ENCODE measurements at regions not wholly inside any gene's neighbourhood (a gene's known extent, or its start where the extent isn't known, plus 50 kb on each side); places are given as distances from the start of the nearest gene placed in this dataset.
"Not testable (repeated sequence)": the region's sequence is repeated elsewhere in the genome, so short reads cannot be mapped to it uniquely, and the experiment has no call there.

DNA sequence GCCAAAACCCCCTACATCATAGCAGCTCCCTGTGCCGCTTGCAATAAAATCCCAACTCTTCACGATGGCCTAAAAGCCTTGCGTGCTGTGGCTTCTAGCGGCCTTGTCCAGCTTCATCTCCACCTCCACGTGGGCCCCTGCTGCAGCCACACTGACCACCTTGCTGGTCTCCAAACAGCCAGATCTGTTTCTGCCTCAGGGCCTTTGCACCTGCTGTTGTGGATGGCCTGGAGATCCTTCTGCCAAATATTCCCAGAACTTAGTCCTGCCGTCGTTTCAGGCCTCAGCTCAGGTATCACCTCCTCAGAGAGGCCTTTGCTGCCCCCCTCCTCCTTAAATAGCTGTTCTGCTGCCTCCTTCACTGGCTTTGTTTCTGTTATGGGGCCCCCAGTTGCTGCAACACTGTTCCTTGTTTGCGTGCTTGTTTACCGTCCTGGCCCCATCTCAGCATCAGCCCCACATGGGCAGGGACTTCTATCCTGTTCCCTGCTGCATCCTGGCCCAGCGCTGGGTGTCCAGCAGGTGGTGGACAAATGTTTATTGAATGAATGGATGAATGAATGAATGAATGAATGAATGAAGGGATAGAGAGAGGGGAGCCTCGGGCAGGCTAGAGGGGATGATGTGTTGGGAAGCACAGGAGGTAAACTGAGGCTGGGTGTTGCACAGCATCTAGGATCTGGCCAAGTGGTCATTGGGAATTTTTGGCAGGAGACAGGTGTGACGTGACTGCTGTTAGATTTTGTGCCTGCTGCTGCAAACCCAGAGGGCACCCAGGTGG lies 171.0 kb upstream of the GSE1 start:
- H3K9me3 Mint-ChIP-seq (ENCODE audit: low read depth) = no peaks in the 10 kb centered on the region
- H3K36me3 Mint-ChIP-seq = no peaks in the 10 kb centered on the region
- DNase-seq (no peak), ATAC-seq (no peak)
- H3K27ac Mint-ChIP-seq = no peak overlapping the region
- H3K27me3 Mint-ChIP-seq = no peaks in the 10 kb centered on the region
- H3K4me3 Mint-ChIP-seq = no peak overlapping the region
- CTCF ChIA-PET = interaction anchor here (0.8 to 1.9 kb wide), 4 partner anchors 21 to 174 kb away, joined by 3 to 13 read pairs (median 5); no protein-coding TSS in a partner anchor
- H3K4me1 Mint-ChIP-seq = no peaks in the 10 kb centered on the region

DNA sequence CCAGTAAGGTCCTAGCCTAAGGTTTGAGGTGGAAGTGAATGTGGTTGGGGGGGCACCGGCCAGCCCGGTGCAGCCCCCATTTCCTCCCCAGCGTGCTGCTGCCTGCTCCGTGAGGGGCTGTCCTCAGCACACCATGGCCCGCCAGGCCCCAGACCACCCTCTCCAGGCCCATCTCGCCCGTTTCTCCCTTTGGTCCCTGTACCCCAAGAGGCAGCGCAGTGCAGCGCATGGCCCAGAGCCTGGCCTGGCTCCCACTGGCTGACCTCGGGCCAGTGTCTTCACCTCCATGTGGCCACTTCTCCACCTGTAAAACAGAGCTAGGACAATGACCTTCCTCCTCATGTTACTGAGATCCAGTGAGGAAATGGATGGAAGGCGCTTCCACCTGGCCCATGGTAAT lies 170.0 kb upstream of the GSE1 start:
- Mint-ChIP-seq H3K27ac (no peak overlapping the region), H3K9me3 (ENCODE audit: low read depth) (no peaks in the 10 kb centered on the region), H3K4me1 (peaks cover under 1% of the 10 kb centered on the region), H3K36me3 (no peaks in the 10 kb centered on the region), H3K4me3 (no peak overlapping the region), H3K27me3 (no peaks in the 10 kb centered on the region)
- no peak for DNase-seq
- CTCF ChIA-PET = interaction anchor here (1.6 kb wide), 1 partner anchor 27 kb away, joined by 5 read pairs; no protein-coding TSS in a partner anchor
- no peak for ATAC-seq

DNA sequence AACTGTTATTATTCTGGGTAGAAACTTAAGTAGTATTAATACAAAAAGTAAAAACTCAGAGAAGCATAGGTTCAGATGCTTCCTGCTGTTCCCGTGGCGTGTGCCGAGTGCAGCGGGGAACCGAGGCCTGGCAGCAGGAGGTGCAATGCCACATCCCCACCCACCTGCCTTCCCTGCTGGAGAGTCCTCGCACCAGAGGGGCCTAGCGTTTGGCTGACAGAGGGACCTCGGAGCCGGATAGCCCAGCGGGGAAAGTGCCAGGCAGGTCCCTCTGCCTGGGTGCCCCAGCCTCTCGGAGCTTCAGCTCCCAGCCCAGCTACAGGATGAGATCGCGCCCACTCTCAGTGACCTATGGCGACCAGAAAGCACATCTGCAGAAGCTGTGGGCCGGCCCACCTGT lies 169.6 kb upstream of the GSE1 start:
- H3K9me3 Mint-ChIP-seq (ENCODE audit: low read depth) = no peaks in the 10 kb centered on the region
- no peaks in the 10 kb centered on the region for H3K27me3 Mint-ChIP-seq
- DNase-seq = no peak
- peaks cover 5% of the 10 kb centered on the region for H3K4me1 Mint-ChIP-seq
- ATAC-seq = no peak
- H3K27ac Mint-ChIP-seq = no peak overlapping the region
- H3K36me3 Mint-ChIP-seq = no peaks in the 10 kb centered on the region
- H3K4me3 Mint-ChIP-seq = no peak overlapping the region
- CTCF ChIA-PET = interaction anchor here (1.6 kb wide), 1 partner anchor 27 kb away, joined by 5 read pairs; no protein-coding TSS in a partner anchor

DNA sequence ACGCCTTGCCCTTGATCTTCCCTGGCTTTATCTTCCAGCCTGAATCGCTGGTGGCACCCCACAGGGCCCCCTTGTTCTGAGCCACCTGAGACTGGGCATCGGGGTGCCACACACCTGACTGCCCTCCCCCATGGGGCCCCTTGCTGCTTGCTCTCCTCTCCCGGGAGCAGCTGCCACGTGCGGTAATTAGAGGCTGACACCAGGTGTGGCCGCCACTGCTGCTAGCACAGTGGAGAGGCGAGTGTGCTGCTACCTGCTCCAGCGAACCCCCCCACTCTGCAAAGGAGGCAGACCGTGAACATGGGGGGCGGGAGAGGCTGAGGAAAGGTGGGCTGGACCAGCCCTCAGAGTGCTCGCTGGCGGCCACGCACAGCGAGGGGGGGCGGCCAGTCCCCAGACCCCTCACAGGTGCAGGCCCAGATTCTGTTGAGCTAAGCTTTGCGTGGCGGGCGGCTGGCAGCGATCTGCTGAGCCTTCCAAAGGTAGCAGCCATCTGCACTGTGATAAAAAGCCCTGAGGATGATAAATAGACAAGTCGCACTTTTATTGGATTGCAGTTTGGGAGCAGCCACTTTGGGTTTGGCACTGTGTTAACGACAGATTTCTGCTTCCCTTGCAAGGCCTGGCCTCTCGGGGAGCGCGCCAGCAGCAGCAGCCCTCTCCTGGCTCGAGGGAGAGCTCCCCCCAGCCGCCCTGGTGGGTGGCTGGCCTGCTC lies 167.9 kb upstream of the GSE1 start:
- CTCF ChIA-PET = interaction anchor here (0.7 to 1.2 kb wide), 2 partner anchors 24 to 106 kb away, joined by 3 read pairs; no protein-coding TSS in a partner anchor
- ATAC-seq (no peak), DNase-seq (no peak)
- Mint-ChIP-seq H3K4me3 (no peak overlapping the region), H3K36me3 (no peaks in the 10 kb centered on the region), H3K27ac (no peak overlapping the region), H3K27me3 (no peaks in the 10 kb centered on the region), H3K9me3 (ENCODE audit: low read depth) (no peaks in the 10 kb centered on the region), H3K4me1 (peaks cover 15% of the 10 kb centered on the region)

DNA sequence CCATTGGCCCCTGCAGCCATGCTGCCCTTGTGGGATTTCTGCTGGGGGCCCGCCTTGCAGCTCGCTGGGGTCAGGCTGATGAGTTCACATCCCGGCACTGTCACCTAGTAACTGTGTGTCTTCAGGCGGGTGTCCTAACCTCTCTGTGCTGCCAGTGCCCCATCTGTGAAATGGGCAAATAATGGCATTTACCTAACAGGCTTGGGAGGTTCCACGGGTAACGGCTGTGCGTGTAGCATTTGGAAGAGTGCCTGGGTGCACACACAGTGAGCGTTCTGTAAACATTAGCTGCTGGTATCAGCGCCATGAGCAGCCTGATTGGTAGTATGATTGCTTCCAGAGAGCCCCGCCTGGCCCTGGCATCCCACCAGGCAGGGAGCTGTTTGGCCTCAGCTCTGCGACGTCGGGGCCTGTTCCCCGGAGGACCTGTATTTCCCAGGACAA lies 167.3 kb upstream of the GSE1 start:
- Mint-ChIP-seq H3K9me3 (ENCODE audit: low read depth) (no peaks in the 10 kb centered on the region), H3K27me3 (no peaks in the 10 kb centered on the region), H3K4me1 (peaks cover 15% of the 10 kb centered on the region), H3K4me3 (no peak overlapping the region), H3K27ac (no peak overlapping the region), H3K36me3 (no peaks in the 10 kb centered on the region)
- ATAC-seq (no peak), DNase-seq (no peak)
- CTCF ChIA-PET = interaction anchor here (0.7 to 1.2 kb wide), 2 partner anchors 25 to 105 kb away, joined by 3 read pairs; no protein-coding TSS in a partner anchor

DNA sequence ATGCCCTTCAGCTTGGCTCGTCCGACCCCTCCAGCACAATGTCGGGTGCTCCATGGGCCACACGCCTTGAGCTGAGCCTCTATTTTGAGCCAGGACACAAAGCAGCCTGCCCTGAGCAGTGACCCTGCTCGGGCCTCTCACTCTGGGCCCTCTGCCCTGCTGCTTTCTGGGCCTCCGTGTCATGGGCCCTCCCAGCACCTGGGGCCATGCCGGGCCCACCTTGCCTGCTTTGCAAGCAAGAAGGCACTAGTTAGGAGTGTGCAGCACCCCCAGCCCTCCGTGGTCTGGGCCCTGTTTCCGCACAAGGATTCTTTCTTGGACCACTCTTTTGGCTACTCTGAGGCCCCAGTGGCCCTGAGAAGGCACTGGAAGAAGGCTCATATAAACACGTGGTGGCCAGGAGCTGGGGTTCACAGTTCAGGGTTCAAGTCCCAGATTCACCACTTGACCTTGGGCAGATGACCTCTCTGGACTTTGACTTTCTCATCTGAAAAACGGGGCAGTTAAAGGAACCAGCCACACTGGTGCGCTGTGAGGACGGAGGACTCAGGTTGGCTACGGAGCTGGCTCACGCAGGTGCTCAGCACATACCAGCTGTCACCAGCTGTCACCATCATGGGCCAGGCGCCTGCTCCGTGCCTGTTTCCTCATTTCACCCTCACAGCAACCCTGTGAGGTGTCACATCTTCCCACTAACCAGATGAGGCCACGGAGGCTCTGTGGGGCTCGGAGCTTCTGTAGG lies 166.0 kb upstream of the GSE1 start:
- DNase-seq (no peak), ATAC-seq (no peak)
- H3K27me3 Mint-ChIP-seq = no peaks in the 10 kb centered on the region
- peaks cover 15% of the 10 kb centered on the region for H3K4me1 Mint-ChIP-seq
- CTCF ChIA-PET = interaction anchor here (0.8 to 2.4 kb wide), 3 partner anchors 19 to 163 kb away, joined by 3 to 11 read pairs (median 3); no protein-coding TSS in a partner anchor
- H3K27ac Mint-ChIP-seq = no peak overlapping the region
- H3K9me3 Mint-ChIP-seq (ENCODE audit: low read depth) = no peaks in the 10 kb centered on the region
- H3K4me3 Mint-ChIP-seq = no peak overlapping the region
- H3K36me3 Mint-ChIP-seq = no peaks in the 10 kb centered on the region

DNA sequence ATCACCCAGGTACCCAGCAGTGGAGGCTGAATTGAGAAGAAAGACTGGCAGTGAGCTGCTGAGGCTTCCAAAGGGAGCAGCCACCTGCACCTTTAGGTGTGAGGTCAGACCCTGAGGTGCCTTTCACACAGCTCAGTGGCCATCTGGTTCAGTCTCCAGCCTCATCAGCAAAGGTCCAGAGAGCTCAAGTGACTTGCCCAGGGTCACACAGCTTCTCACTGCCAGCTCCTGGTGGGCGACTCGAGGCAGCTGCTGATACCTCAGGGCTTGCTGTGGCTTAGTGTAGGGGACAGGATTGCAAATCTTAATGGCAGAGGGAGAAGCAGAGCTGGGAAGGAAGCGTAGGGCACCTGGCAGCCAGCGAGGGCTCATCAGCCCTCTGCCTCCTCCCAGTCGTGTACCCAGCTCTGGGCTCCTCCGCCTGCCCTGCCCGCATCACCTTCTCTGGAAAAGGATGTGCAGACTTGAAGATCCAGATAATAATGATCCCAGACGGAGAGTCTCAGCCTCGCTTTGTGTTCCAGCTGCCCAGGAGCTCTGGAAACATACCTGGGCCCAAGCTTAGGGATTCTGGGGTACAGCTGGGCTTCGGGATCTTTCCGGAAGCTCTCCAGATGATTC lies 165.3 kb upstream of the GSE1 start:
- Mint-ChIP-seq H3K4me1 (peaks cover 15% of the 10 kb centered on the region), H3K36me3 (no peaks in the 10 kb centered on the region), H3K9me3 (ENCODE audit: low read depth) (no peaks in the 10 kb centered on the region), H3K27me3 (no peaks in the 10 kb centered on the region), H3K4me3 (no peak overlapping the region), H3K27ac (no peak overlapping the region)
- CTCF ChIA-PET = interaction anchor here (0.8 to 2.4 kb wide), 3 partner anchors 18 to 162 kb away, joined by 3 to 11 read pairs (median 3); no protein-coding TSS in a partner anchor
- ATAC-seq = no peak
- no peak for DNase-seq

DNA sequence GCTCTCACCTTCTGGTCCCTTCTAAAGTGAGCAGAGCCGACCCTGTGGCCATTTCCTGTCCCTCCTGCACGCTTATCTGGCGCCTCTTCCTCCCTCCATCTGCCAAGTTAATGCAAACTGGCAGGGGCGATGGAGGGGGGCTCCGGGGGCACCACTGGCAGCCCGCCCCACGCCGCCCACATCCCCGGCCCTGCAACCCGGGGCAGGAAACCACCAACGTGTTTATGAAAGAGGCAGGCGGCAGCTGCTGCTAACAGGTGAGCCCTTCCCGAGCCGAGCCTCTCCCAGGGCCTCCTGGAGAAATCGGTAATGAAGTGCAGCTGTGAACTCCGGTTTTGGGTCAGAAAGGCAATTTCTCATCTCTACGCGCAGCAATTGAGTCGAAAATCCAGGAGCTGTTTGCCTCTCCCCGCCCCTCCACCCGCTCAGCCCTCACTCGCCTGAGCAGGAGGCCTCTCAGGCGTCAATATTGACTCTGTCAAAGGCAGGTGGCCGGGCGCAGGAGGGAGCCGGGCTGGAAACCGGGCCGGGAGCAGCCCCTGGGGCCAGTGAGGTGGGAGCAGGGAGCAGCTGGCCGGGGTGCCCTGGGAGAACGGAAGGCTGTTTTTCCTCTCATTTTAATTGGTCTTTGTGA lies 164.4 kb upstream of the GSE1 start:
- CTCF ChIA-PET = interaction anchor here (1.7 to 2.4 kb wide), 3 partner anchors 28 to 167 kb away, joined by 8 to 11 read pairs (median 9); no protein-coding TSS in a partner anchor
- H3K27me3 Mint-ChIP-seq = no peaks in the 10 kb centered on the region
- H3K4me3 Mint-ChIP-seq = no peak overlapping the region
- no peaks in the 10 kb centered on the region for H3K36me3 Mint-ChIP-seq
- peaks cover 15% of the 10 kb centered on the region for H3K4me1 Mint-ChIP-seq
- H3K9me3 Mint-ChIP-seq (ENCODE audit: low read depth) = no peaks in the 10 kb centered on the region
- peak; percentile 48 for DNase-seq
- peak; percentile 65 for ATAC-seq
- H3K27ac Mint-ChIP-seq = peak overlapping the region; percentile 24

DNA sequence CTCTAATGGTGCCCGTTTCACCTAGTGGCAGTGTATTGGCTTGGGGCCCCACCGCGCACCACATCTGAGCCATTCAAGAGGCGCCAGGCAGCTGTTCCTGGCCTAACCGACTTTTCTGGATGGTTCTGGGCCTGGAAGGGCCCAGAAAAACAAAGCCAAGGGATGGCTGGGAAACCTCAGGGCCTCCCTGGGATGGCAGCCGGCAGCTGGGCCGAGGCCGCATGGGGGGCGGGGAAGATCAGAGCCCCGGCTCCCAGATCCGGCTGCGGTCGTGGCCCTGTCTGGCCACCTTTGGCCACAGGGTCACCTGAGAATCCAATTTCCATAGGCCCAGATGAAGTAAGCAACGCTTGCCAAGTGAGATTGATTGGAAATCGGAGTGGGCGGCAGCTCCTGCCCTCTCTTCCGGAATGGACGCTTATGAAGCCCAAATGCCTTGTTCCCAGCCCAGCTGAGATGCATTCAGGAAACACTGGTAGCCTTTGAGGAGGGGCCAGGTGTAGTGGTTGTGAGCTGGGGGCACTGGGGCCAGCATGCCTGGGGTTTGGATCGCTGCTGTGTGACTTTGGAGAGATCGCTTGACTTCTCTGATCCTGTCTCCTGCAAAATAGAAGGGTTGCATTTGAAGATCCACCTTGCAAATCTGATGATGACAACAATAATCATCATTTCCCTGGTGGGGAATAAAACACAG lies 163.8 kb upstream of the GSE1 start:
- no peak overlapping the region for H3K27ac Mint-ChIP-seq
- peaks cover 15% of the 10 kb centered on the region for H3K4me1 Mint-ChIP-seq
- no peak for ATAC-seq

DNA sequence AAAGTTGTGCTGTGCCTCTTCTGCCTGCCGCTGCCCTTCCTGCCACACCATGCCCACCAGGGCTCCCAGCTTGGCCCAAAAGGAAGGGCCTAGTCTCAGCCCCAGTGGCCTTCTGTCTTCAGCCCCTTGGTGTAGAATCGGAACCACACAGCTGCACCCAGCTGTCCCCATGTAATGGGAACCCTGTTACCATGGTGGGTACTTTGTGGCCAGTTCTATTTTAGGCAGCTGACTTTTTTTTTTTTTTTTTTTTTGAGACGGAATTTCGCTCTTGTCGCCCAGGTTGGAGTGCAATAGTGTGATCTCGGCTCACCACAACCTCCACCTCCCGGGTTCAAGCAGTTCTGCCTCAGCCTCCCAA lies 163.3 kb upstream of the GSE1 start:
- no peaks in the 10 kb centered on the region for H3K9me3 Mint-ChIP-seq (ENCODE audit: low read depth)
- H3K36me3 Mint-ChIP-seq = no peaks in the 10 kb centered on the region
- ATAC-seq (no peak), DNase-seq (no peak)
- no peaks in the 10 kb centered on the region for H3K27me3 Mint-ChIP-seq
- CTCF ChIA-PET = interaction anchor here (1.7 to 2.4 kb wide), 2 partner anchors 30 to 166 kb away, joined by 8 to 9 read pairs; no protein-coding TSS in a partner anchor
- no peak overlapping the region for H3K27ac Mint-ChIP-seq
- H3K4me1 Mint-ChIP-seq = peaks cover 15% of the 10 kb centered on the region
- H3K4me3 Mint-ChIP-seq = no peak overlapping the region

More for the DNA sequence above, 163.8 kb upstream of the GSE1 start:
- CTCF ChIA-PET = interaction anchor here (1.7 to 2.4 kb wide), 3 partner anchors 29 to 167 kb away, joined by 8 to 11 read pairs (median 9); no protein-coding TSS in a partner anchor
- Mint-ChIP-seq H3K27me3 (no peaks in the 10 kb centered on the region), H3K9me3 (ENCODE audit: low read depth) (no peaks in the 10 kb centered on the region), H3K36me3 (no peaks in the 10 kb centered on the region), H3K4me3 (no peak overlapping the region)
- DNase-seq = no peak

DNA sequence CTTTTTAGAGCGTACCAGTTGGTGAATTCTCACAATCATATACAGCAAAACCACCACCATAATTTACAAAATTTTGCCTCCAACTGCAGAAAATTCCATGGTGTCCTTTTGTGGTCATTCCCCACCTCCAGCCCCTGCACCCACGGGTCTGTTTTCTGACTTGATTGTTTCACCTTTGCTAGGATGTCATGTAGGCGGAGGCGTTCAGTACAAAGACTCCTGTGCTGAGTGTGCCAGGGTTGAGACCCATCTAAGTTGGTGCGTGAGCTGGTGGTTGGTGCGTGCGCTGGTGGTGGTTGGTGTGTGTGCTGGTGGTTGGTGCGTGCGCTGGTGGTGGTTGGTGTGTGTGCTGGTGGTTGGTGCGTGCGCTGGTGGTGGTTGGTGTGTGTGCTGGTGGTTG lies 162.0 kb upstream of the GSE1 start:
- H3K27ac Mint-ChIP-seq; H3K36me3 Mint-ChIP-seq; H3K9me3 Mint-ChIP-seq (ENCODE audit: low read depth); CTCF ChIA-PET; H3K27me3 Mint-ChIP-seq; DNase-seq; ATAC-seq; H3K4me3 Mint-ChIP-seq: not testable (repeated sequence)
- H3K4me1 Mint-ChIP-seq = peaks cover 15% of the 10 kb centered on the region

All from activated CD8-positive, alpha-beta memory T cell treated with anti-CD3 and anti-CD28 coated beads, Interleukin-2, amount 10 ng/mL, durations not matched to agents 7 days and 5 days (primary cell).